NB4 (cell line): ENCODE measurements at regions not wholly inside any gene's neighbourhood (a gene's known extent, or its start where the extent isn't known, plus 50 kb on each side); places are given as distances from the start of the nearest gene placed in this dataset.

Experiments used
- MYC ChIP-seq: IDR thresholded peaks from 2 replicates; pipeline ENCODE4 v1.6.1; 2011; ENCODE audit warnings: low read depth, low read length
- POLR2A ChIP-seq: IDR thresholded peaks from 2 replicates; pipeline ENCODE4 v1.6.1; 2011; ENCODE audit warnings: mild to moderate bottlenecking; ENCODE audit not compliant: insufficient read length; ENCODE audit errors: extremely low read depth
- TF ChIP-seq, protein P1 (sequence below): IDR thresholded peaks from one replicate; pipeline ENCODE4 v1.5.1; 2012; ENCODE audit warnings: low read depth, low read length
- TF ChIP-seq, protein P2 (sequence below): IDR thresholded peaks from 2 replicates; pipeline ENCODE4 v1.6.1; 2011; ENCODE audit warnings: low read depth, low read length

DNA sequence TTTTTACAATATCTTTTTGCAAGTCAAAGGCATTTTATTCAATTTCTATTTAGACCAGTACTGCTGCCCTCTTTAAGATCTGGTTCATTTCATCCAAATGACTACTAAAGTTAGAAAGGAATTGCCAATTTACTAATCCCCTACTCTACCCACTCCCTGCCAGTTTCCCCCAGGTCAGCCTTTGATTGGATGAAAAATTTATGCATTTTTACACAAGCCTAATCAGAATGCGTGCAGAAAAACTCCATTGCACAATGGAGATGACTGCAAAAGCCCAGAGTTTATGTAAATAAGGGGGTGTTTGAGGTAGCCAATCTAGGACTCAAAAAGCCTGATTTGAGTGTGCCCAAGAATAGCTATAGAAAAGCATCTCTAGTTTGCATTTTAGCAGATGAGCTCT lies 310.6 kb downstream of the PABPC4L start:
- TF ChIP-seq, protein P1, sequence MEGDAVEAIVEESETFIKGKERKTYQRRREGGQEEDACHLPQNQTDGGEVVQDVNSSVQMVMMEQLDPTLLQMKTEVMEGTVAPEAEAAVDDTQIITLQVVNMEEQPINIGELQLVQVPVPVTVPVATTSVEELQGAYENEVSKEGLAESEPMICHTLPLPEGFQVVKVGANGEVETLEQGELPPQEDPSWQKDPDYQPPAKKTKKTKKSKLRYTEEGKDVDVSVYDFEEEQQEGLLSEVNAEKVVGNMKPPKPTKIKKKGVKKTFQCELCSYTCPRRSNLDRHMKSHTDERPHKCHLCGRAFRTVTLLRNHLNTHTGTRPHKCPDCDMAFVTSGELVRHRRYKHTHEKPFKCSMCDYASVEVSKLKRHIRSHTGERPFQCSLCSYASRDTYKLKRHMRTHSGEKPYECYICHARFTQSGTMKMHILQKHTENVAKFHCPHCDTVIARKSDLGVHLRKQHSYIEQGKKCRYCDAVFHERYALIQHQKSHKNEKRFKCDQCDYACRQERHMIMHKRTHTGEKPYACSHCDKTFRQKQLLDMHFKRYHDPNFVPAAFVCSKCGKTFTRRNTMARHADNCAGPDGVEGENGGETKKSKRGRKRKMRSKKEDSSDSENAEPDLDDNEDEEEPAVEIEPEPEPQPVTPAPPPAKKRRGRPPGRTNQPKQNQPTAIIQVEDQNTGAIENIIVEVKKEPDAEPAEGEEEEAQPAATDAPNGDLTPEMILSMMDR, result no peak
- no peak for TF ChIP-seq POLR2A
- TF ChIP-seq, protein P2, sequence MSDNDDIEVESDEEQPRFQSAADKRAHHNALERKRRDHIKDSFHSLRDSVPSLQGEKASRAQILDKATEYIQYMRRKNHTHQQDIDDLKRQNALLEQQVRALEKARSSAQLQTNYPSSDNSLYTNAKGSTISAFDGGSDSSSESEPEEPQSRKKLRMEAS, result no peak
- no peak for TF ChIP-seq MYC
